ENCODE measurements at regions not wholly inside any gene's neighbourhood (a gene's known extent, or its start where the extent isn't known, plus 50 kb on each side); places are given as distances from the start of the nearest gene placed in this dataset.

DNA sequence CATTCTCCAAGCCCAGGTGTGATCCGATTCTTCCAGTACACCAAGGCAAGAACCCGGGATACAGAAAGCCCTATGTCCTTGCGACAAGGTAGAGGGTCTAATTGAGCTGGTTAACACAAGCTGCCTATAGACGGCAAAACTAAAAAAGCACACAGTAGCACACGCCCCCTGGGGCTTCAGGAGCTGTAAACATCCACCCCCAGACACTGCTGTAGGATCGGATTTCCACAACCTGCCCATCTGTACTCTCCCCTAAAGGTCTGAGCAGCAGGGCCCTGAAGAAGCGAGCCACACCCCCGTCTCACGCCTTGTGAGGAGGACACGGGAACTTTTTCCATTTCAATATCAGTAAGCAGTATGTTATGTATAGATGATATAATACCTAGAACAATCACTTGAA lies 624.7 kb downstream of the BUD13 start:
- TF ChIP-seq, protein P1, sequence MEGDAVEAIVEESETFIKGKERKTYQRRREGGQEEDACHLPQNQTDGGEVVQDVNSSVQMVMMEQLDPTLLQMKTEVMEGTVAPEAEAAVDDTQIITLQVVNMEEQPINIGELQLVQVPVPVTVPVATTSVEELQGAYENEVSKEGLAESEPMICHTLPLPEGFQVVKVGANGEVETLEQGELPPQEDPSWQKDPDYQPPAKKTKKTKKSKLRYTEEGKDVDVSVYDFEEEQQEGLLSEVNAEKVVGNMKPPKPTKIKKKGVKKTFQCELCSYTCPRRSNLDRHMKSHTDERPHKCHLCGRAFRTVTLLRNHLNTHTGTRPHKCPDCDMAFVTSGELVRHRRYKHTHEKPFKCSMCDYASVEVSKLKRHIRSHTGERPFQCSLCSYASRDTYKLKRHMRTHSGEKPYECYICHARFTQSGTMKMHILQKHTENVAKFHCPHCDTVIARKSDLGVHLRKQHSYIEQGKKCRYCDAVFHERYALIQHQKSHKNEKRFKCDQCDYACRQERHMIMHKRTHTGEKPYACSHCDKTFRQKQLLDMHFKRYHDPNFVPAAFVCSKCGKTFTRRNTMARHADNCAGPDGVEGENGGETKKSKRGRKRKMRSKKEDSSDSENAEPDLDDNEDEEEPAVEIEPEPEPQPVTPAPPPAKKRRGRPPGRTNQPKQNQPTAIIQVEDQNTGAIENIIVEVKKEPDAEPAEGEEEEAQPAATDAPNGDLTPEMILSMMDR (IDR thresholded peaks at IDR 0.05) = no peak
- no peak for TF ChIP-seq POLR2AphosphoS5 (IDR thresholded peaks at IDR 0.05; ENCODE audit: low read depth, low read length)
